ENCODE measurements at regions not wholly inside any gene's neighbourhood (a gene's known extent, or its start where the extent isn't known, plus 50 kb on each side); places are given as distances from the start of the nearest gene placed in this dataset.
A peak's percentile ranks its signal among the peaks of the same experiment; 100 is the strongest.
"Not testable (repeated sequence)": the region's sequence is repeated elsewhere in the genome, so short reads cannot be mapped to it uniquely, and the experiment has no call there.

DNA sequence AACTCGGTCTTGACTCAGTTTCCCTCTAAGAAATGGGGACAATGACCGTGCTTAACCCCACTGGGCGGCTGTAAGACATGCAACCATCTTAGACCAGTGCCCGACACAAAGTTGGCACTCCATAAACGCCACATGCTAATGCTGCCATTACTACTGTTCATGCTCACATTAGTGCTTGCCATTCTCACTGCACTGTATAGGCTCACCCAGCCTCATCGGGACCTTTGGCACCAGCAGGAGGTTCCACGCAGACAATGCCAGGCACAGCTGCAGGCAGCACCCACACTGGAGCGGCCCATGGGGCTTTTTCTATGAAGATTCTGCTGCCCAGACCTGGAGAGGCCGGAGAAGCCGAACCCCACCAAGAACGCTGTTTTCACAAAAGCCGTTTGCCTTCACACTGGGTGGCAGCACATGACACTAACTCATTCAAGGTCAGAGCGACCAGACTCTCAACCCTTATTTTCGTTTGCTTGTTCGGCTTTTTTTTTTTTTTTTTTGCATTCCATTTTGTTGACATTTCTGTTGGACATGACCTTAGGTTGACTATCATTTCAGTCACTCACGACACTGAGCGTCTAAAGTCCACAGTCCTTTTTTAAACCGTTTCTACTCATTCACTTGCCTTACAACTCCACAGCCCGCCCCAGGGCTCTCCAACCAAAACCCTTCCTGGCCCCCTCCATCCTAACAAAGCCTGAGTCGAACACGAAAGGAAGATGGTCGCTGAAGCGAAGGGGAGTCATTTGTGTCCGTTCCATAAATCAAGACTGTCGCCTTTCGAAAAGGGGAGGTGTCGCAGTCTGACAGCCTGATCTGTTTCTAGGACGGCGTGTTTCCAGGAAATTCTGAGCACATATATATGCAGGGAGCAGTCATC lies 124.4 kb upstream of the RNF32 start:
- H3K27ac Mint-ChIP-seq = no peak overlapping the region
- peaks cover 14 to 21% of the 10 kb centered on the region in 2 donors for H3K27me3 Mint-ChIP-seq
- peaks cover 3 to 7% of the 10 kb centered on the region in 2 donors for H3K36me3 Mint-ChIP-seq
- H3K9me3 Mint-ChIP-seq = peaks cover 22 to 23% of the 10 kb centered on the region in 2 donors
- ATAC-seq (replicated peaks) = no peak
- H3K4me1 Mint-ChIP-seq = no peaks in the 10 kb centered on the region
- no peak for DNase-seq
- no peak overlapping the region for H3K4me3 Mint-ChIP-seq

- Mint-ChIP-seq H3K27ac (no peak overlapping the region), H3K4me1 (no peaks in the 10 kb centered on the region), H3K4me3 (no peak overlapping the region), H3K9me3 (peaks cover 31 to 33% of the 10 kb centered on the region in 2 donors), H3K36me3 (peaks cover 7 to 8% of the 10 kb centered on the region in 2 donors), H3K27me3 (peaks cover 14% of the 10 kb centered on the region in 2 donors)
- ATAC-seq (replicated peaks) (no peak), DNase-seq (no peak)
Observed at GRCh38 chr7:156514851-156515250, 125.7 kb upstream of the RNF32 start.

- no peak overlapping the region for H3K4me3 Mint-ChIP-seq
- H3K9me3 Mint-ChIP-seq = peaks cover 27 to 28% of the 10 kb centered on the region in 2 donors
- no peak overlapping the region for H3K27ac Mint-ChIP-seq
- DNase-seq = no peak
- H3K27me3 Mint-ChIP-seq = peaks cover 7 to 11% of the 10 kb centered on the region in 2 donors
- H3K36me3 Mint-ChIP-seq = peaks cover 2 to 11% of the 10 kb centered on the region in 2 donors
- no peaks in the 10 kb centered on the region for H3K4me1 Mint-ChIP-seq
- ATAC-seq (replicated peaks) = no peak
Observed at GRCh38 chr7:156511426-156511825, 129.1 kb upstream of the RNF32 start.

DNA sequence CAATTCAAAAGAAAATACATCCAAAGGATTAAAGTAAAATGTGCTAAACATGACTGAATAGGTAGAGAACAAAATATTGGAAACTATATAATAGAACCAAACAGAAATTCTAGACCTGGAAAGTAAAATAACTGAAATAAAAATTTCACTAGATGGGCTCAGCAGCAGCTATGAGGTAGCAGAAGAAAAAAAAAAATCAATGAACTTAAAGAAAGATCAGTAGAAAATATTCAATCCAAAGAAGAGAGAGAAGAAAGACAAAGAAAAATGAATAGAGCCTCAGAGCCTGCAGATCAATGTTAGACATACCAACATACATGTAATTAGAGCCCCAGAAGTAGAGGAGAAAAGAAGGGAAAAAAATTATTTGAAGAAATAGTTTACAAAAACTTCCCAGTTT lies 129.6 kb upstream of the RNF32 start:
- H3K27me3 Mint-ChIP-seq = peaks cover 5 to 11% of the 10 kb centered on the region in 2 donors
- peaks cover 27 to 28% of the 10 kb centered on the region in 2 donors for H3K9me3 Mint-ChIP-seq
- H3K4me1 Mint-ChIP-seq = no peaks in the 10 kb centered on the region
- H3K36me3 Mint-ChIP-seq = peaks cover 2 to 11% of the 10 kb centered on the region in 2 donors
- ATAC-seq (replicated peaks) (no peak), DNase-seq (no peak)
- no peak overlapping the region for H3K4me3 Mint-ChIP-seq
- H3K27ac Mint-ChIP-seq = no peak overlapping the region

GRCh38 chr7:156509216-156509615 lies 131.4 kb upstream of the RNF32 start:
- Mint-ChIP-seq H3K27me3 (peaks cover 12 to 18% of the 10 kb centered on the region in 2 donors), H3K4me1 (no peaks in the 10 kb centered on the region), H3K27ac (no peak overlapping the region), H3K4me3 (no peak overlapping the region), H3K9me3 (peaks cover 24 to 27% of the 10 kb centered on the region in 2 donors), H3K36me3 (peaks cover 2 to 11% of the 10 kb centered on the region in 2 donors)
- DNase-seq (no peak), ATAC-seq (replicated peaks) (no peak)

- ATAC-seq (replicated peaks) = no peak
- DNase-seq = no peak
- Mint-ChIP-seq H3K36me3 (peaks cover 2 to 6% of the 10 kb centered on the region in 2 donors), H3K9me3 (peaks cover 16 to 18% of the 10 kb centered on the region in 2 donors), H3K27me3 (peaks cover 12 to 16% of the 10 kb centered on the region in 2 donors), H3K4me1 (no peaks in the 10 kb centered on the region), H3K4me3 (no peak overlapping the region), H3K27ac (no peak overlapping the region)
Observed at GRCh38 chr7:156505876-156506275, 134.7 kb upstream of the RNF32 start.

GRCh38 chr7:156504687-156505545 lies 135.7 kb upstream of the RNF32 start:
- DNase-seq = no peak
- H3K27ac Mint-ChIP-seq = no peak overlapping the region

DNA sequence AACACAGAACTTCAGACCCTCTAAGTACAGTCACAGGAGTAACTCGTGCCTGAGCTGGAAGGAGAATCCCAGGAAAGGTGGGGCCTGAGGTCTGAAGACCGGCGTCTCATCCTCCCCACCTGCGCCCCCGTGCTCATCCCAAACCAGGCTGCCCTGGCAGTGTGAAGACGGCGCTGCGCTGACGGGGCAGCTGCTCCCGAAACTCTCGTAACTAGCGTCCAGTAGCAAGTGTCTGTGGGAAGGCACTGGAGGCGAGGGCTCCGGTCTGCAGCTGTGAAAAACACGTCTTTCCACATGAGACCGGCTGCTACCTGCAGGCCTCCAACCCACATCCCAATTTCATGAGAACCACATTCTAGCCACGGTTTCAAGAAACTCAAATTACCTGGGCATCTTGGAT lies 136.6 kb upstream of the RNF32 start:
- no peak overlapping the region for H3K4me3 Mint-ChIP-seq
- no peak for DNase-seq
- no peaks in the 10 kb centered on the region for H3K4me1 Mint-ChIP-seq
- no peak overlapping the region for H3K27ac Mint-ChIP-seq
- no peaks in the 10 kb centered on the region for H3K36me3 Mint-ChIP-seq
- peaks cover 6 to 12% of the 10 kb centered on the region in 2 donors for H3K27me3 Mint-ChIP-seq
- no peak for ATAC-seq (replicated peaks)
- H3K9me3 Mint-ChIP-seq = peaks cover 4 to 6% of the 10 kb centered on the region in 2 donors

More at GRCh38 chr7:156504687-156505545, 135.7 kb upstream of the RNF32 start:
- no peak for ATAC-seq (replicated peaks)
- Mint-ChIP-seq H3K4me1 (no peaks in the 10 kb centered on the region), H3K4me3 (no peak overlapping the region), H3K9me3 (peaks cover 10 to 12% of the 10 kb centered on the region in 2 donors), H3K27me3 (peaks cover 12 to 16% of the 10 kb centered on the region in 2 donors), H3K36me3 (peaks cover 0 to 4% of the 10 kb centered on the region in 2 donors)

GRCh38 chr7:156503196-156503595 lies 137.4 kb upstream of the RNF32 start:
- H3K4me1 Mint-ChIP-seq = no peaks in the 10 kb centered on the region
- H3K4me3 Mint-ChIP-seq = no peak overlapping the region
- no peaks in the 10 kb centered on the region for H3K36me3 Mint-ChIP-seq
- no peak for ATAC-seq (replicated peaks)
- no peak for DNase-seq
- no peak overlapping the region for H3K27ac Mint-ChIP-seq
- H3K27me3 Mint-ChIP-seq = peaks cover 6 to 12% of the 10 kb centered on the region in 2 donors
- peaks cover 4% of the 10 kb centered on the region in 2 donors for H3K9me3 Mint-ChIP-seq

DNA sequence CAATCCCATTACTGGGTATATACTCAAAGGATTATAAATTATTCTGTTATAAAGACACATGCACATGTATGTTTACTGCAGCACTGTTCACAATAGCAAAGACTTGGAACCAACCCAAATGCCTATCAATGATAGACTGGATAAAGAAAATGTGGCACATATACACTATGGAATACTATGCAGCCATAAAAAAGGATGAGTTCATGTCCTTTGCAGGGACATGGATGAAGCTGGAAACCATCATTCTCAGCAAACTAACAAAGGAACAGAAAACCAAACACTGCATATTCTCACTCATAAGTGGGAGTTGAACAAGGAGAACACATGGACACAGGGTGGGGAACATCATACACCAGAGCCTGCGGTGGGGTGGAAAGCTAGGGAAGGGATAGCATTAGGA lies 138.8 kb upstream of the RNF32 start:
- H3K4me1 Mint-ChIP-seq; DNase-seq; H3K4me3 Mint-ChIP-seq; H3K27ac Mint-ChIP-seq; ATAC-seq (replicated peaks); H3K9me3 Mint-ChIP-seq; H3K36me3 Mint-ChIP-seq: not testable (repeated sequence)
- peaks cover 6 to 12% of the 10 kb centered on the region in 2 donors for H3K27me3 Mint-ChIP-seq

- ATAC-seq (replicated peaks) = peak; percentile 88 to 91
- Mint-ChIP-seq H3K36me3 (no peaks in the 10 kb centered on the region), H3K4me1 (no peaks in the 10 kb centered on the region), H3K27me3 (peaks cover 0 to 2% of the 10 kb centered on the region in 2 donors), H3K9me3 (peaks cover 0 to 3% of the 10 kb centered on the region in 2 donors), H3K4me3 (no peak overlapping the region), H3K27ac (no peak overlapping the region)
- DNase-seq = peak; percentile 6
Observed at GRCh38 chr7:156499247-156499881, 141.2 kb upstream of the RNF32 start.

DNA sequence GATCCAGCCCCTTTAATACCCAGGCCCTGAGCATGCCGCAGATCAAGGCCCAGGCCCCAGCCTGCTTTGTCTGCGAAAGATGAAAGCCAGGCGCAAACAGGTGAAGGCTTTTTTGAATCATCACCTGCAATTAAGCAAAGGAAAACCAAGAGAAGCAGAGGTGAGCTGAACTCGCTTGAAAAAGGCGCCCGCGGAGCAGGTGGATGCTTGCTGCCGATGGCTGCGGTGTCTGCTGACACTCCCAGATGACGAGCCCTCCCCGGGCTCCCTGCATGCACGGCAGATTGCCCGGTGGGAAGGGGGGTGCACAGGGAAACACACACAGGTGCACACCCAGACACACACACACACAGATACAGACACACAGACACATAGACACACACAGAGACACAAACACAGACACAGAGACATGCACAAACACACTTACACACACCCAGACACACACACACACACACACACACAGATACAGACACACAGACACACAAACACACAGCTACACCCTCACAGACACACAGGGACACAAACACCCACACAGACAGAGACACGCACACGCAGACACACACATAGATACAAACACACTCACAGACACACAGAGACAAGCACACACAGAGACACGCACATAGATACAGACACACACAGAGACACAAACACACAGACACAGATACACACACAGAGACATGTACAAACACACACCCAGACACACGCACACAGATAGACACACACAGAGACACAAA lies 142.6 kb upstream of the RNF32 start:
- no peaks in the 10 kb centered on the region for H3K36me3 Mint-ChIP-seq
- peaks cover 0 to 3% of the 10 kb centered on the region in 2 donors for H3K9me3 Mint-ChIP-seq
- no peaks in the 10 kb centered on the region for H3K4me1 Mint-ChIP-seq
- DNase-seq = no peak
- H3K27me3 Mint-ChIP-seq = peaks cover 0 to under 1% of the 10 kb centered on the region in 2 donors
- ATAC-seq (replicated peaks) = no peak
- no peak overlapping the region for H3K27ac Mint-ChIP-seq
- H3K4me3 Mint-ChIP-seq = no peak overlapping the region

- Mint-ChIP-seq H3K27ac (no peak overlapping the region), H3K4me3 (no peak overlapping the region), H3K27me3 (peaks cover 0 to 9% of the 10 kb centered on the region in 2 donors), H3K36me3 (no peaks in the 10 kb centered on the region), H3K4me1 (no peaks in the 10 kb centered on the region), H3K9me3 (peaks cover 0 to 2% of the 10 kb centered on the region in 2 donors)
- ATAC-seq (replicated peaks) (no peak), DNase-seq (no peak)
Observed at GRCh38 chr7:156496865-156497264, 143.7 kb upstream of the RNF32 start.
